ENCODE measurements at regions not wholly inside any gene's neighbourhood (a gene's known extent, or its start where the extent isn't known, plus 50 kb on each side); places are given as distances from the start of the nearest gene placed in this dataset.

DNA sequence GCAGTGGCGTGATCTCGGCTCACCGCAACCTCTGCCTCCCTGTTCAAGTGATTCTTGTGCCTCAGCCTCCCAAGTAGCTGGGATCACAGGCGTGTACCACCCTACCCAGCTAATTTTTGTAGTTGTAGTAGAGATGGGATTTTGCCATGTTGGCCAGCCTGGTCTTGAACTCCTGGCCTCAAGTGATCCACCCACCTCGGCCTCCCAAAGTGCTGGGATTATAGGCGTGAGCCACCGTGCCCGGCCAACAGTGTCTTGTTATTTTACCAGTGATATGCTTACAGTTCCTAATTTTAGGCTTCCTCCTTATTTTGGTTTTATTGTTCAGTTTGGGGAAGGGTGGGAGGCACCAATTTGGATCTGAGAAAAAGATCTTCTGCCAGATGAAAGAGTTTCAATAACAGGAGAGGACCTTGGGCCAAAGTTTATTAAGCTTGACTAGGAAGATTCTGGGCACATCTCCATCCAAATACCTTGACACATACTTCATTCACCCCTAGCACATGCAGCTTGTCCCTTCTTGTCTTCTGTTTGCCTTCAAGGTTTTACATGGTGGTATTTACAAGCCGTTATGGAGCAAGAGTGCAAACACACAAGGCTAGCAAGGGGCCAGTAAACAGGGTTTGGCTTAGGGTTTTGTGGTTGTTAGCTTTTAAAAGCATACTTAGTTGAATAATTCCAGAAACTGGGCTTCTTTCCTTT is 168.1 kb upstream of the DMRT1 start:
- no peak for TF ChIP-seq POLR2A (IDR thresholded peaks at IDR 0.05)
- TF ChIP-seq, protein P1, sequence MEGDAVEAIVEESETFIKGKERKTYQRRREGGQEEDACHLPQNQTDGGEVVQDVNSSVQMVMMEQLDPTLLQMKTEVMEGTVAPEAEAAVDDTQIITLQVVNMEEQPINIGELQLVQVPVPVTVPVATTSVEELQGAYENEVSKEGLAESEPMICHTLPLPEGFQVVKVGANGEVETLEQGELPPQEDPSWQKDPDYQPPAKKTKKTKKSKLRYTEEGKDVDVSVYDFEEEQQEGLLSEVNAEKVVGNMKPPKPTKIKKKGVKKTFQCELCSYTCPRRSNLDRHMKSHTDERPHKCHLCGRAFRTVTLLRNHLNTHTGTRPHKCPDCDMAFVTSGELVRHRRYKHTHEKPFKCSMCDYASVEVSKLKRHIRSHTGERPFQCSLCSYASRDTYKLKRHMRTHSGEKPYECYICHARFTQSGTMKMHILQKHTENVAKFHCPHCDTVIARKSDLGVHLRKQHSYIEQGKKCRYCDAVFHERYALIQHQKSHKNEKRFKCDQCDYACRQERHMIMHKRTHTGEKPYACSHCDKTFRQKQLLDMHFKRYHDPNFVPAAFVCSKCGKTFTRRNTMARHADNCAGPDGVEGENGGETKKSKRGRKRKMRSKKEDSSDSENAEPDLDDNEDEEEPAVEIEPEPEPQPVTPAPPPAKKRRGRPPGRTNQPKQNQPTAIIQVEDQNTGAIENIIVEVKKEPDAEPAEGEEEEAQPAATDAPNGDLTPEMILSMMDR (IDR thresholded peaks at IDR 0.05) = no peak

Data from prostate gland (tissue), 2 donors.